ENCODE measurements at regions not wholly inside any gene's neighbourhood (a gene's known extent, or its start where the extent isn't known, plus 50 kb on each side); places are given as distances from the start of the nearest gene placed in this dataset.

GRCh38 chr10:77700086-77700485 lies 62.5 kb upstream of the KCNMA1 start:
- no peak for TF ChIP-seq POLR2AphosphoS5 (IDR thresholded peaks at IDR 0.05)
- no peak for TF ChIP-seq POLR2A (IDR thresholded peaks at IDR 0.05)
- no peak for TF ChIP-seq CTCF (IDR thresholded peaks at IDR 0.05 in 8 of 11, conservative IDR thresholded peaks at IDR 0.05 in 3 of 11)
- WGBS, 5 donors: 67 to 85% (median 70%) methylated on average over 1 of the region's 1 CpG
- H3K4me1 ChIP-seq: no peaks in the 10 kb centered on the region
- H3K36me3 ChIP-seq: no peaks in the 10 kb centered on the region
- H3K9me3 ChIP-seq: peaks cover 0 to 6% (median 0%) of the 10 kb centered on the region in 8 donors
- DNase-seq: no peak
- no peak overlapping the region for H3K27ac ChIP-seq
- intact Hi-C loops (cut with DNase I; ENCODE audit: low total_unique reads): no loop called here
- H3K4me3 ChIP-seq: no peak overlapping the region
- H3K27me3 ChIP-seq (replicated peaks in 1 of 7): peaks cover 0 to 27% (median 0%) of the 10 kb centered on the region in 7 donors

- no peak for DNase-seq
- no peak for TF ChIP-seq CTCF (IDR thresholded peaks at IDR 0.05 in 8 of 11, conservative IDR thresholded peaks at IDR 0.05 in 3 of 11)
- no peak for TF ChIP-seq POLR2A (IDR thresholded peaks at IDR 0.05)
- TF ChIP-seq POLR2AphosphoS5 (IDR thresholded peaks at IDR 0.05): no peak
- no peaks in the 10 kb centered on the region for H3K4me1 ChIP-seq
- H3K27ac ChIP-seq: no peak overlapping the region
- peaks cover 0 to 25% (median 0%) of the 10 kb centered on the region in 7 donors for H3K27me3 ChIP-seq (replicated peaks in 1 of 7)
- H3K36me3 ChIP-seq: no peaks in the 10 kb centered on the region
- H3K9me3 ChIP-seq: peaks cover 0 to 6% (median 0%) of the 10 kb centered on the region in 8 donors
- intact Hi-C loops (cut with DNase I; ENCODE audit: low total_unique reads): no loop called here
- 58 to 79% (median 68%) methylated on average over 1 of the region's 1 CpG for WGBS, 5 donors
- no peak overlapping the region for H3K4me3 ChIP-seq
Observed at GRCh38 chr10:77699080-77699645, 61.6 kb upstream of the KCNMA1 start.

- intact Hi-C loops (cut with DNase I; ENCODE audit: low total_unique reads): no loop called here
- Histone ChIP-seq H3K9me3 (no peaks in the 10 kb centered on the region), H3K27ac (no peak overlapping the region), H3K36me3 (no peaks in the 10 kb centered on the region), H3K4me3 (no peak overlapping the region), H3K27me3 (replicated peaks in 1 of 7) (peaks cover 0 to 26% (median 0%) of the 10 kb centered on the region in 7 donors), H3K4me1 (no peaks in the 10 kb centered on the region)
- DNase-seq: no peak
- whole genome bisulfite sequencing, 5 donors: 68 to 91% (median 72%) methylated on average over 5 of the region's 5 CpGs
- TF ChIP-seq POLR2AphosphoS5 (IDR thresholded peaks at IDR 0.05) (no peak), CTCF (IDR thresholded peaks at IDR 0.05 in 8 of 11, conservative IDR thresholded peaks at IDR 0.05 in 3 of 11) (no peak), POLR2A (IDR thresholded peaks at IDR 0.05) (no peak)
Observed at GRCh38 chr10:77698267-77698931, 60.8 kb upstream of the KCNMA1 start.

GRCh38 chr10:77696584-77696983 lies 59.0 kb upstream of the KCNMA1 start:
- no peak for DNase-seq
- intact Hi-C loops (cut with DNase I; ENCODE audit: low total_unique reads): no loop called here
- no peaks in the 10 kb centered on the region for H3K36me3 ChIP-seq
- TF ChIP-seq POLR2A (IDR thresholded peaks at IDR 0.05) (no peak), POLR2AphosphoS5 (IDR thresholded peaks at IDR 0.05) (no peak), CTCF (IDR thresholded peaks at IDR 0.05 in 8 of 11, conservative IDR thresholded peaks at IDR 0.05 in 3 of 11) (no peak)
- H3K4me1 ChIP-seq: no peaks in the 10 kb centered on the region
- peaks cover 0 to 26% (median 0%) of the 10 kb centered on the region in 7 donors for H3K27me3 ChIP-seq (replicated peaks in 1 of 7)
- no peak overlapping the region for H3K4me3 ChIP-seq
- no peak overlapping the region for H3K27ac ChIP-seq
- no peaks in the 10 kb centered on the region for H3K9me3 ChIP-seq
- WGBS, 5 donors: 87 to 97% (median 94%) methylated on average over 10 of the region's 10 CpGs
